ENCODE measurements at regions not wholly inside any gene's neighbourhood (a gene's known extent, or its start where the extent isn't known, plus 50 kb on each side); places are given as distances from the start of the nearest gene placed in this dataset.
A peak's percentile ranks its signal among the peaks of the same experiment; 100 is the strongest.

GRCh38 chr4:177100307-177100706 is 209.4 kb upstream of the NEIL3 start:
- Histone ChIP-seq H3K36me3 (replicated peaks in 1 of 2; ENCODE audit: control insufficient read depth in 1 of 2, insufficient read depth in 2 of 2, low read length in 2 of 2) (no peaks in the 10 kb centered on the region), H3K9me3 (replicated peaks in 1 of 2; ENCODE audit: control insufficient read depth in 1 of 2, insufficient read depth in 1 of 2, low read length in 2 of 2) (no peaks in the 10 kb centered on the region), H3K27ac (ENCODE audit: low read depth in 1 of 2, low read length in 2 of 2) (no peak overlapping the region), H3K4me3 (replicated peaks in 1 of 3; ENCODE audit: low read depth in 2 of 3, low read length in 3 of 3) (no peak overlapping the region), H4K20me1 (ENCODE audit: insufficient read depth, low read length) (no peaks in the 10 kb centered on the region), H3K27me3 (ENCODE audit: control insufficient read depth in 2 of 2, insufficient read depth in 2 of 2, low read length in 2 of 2) (no peaks in the 10 kb centered on the region), H3K9ac (ENCODE audit: insufficient read depth, low read length, poor library complexity, severe bottlenecking) (no peak overlapping the region), H3K4me2 (replicated peaks; ENCODE audit: extremely low read depth, low read length, poor library complexity, severe bottlenecking) (no peak overlapping the region), H3K79me2 (ENCODE audit: insufficient read depth, low read length) (no peaks in the 10 kb centered on the region), H2AFZ (ENCODE audit: insufficient read depth, low read depth, low read length, poor library complexity, severe bottlenecking) (no peak overlapping the region), H3K4me1 (ENCODE audit: control insufficient read depth in 1 of 2, insufficient read depth in 2 of 2, low read length in 2 of 2) (no peaks in the 10 kb centered on the region)
- Mint-ChIP-seq H3K27me3 (ENCODE audit: low read depth in 3 of 3) (peaks cover 0 to 1% (median 0%) of the 10 kb centered on the region in 3 donors), H3K9me3 (peaks cover 0 to 4% (median 0%) of the 10 kb centered on the region in 7 donors), H3K27ac (peak overlapping the region in 1 of 7 donors; percentile 31), H3K4me3 (no peak overlapping the region), H3K36me3 (no peaks in the 10 kb centered on the region), H3K4me1 (no peaks in the 10 kb centered on the region)
- no CpG with 5 or more reads among the region's 3 CpGs for WGBS (ENCODE audit: insufficient coverage)
- TF ChIP-seq CTCF (IDR thresholded peaks at IDR 0.05): no peak
- no peak for DNase-seq
- intact Hi-C loops (cut with micrococcal nuclease): no loop called here

GRCh38 chr4:177103619-177104018 is 206.1 kb upstream of the NEIL3 start:
- Histone ChIP-seq H3K36me3 (replicated peaks in 1 of 2; ENCODE audit: control insufficient read depth in 1 of 2, insufficient read depth in 2 of 2, low read length in 2 of 2) (no peaks in the 10 kb centered on the region), H3K79me2 (ENCODE audit: insufficient read depth, low read length) (no peaks in the 10 kb centered on the region), H3K4me2 (replicated peaks; ENCODE audit: extremely low read depth, low read length, poor library complexity, severe bottlenecking) (no peak overlapping the region), H3K27ac (ENCODE audit: low read depth in 1 of 2, low read length in 2 of 2) (no peak overlapping the region), H3K4me3 (replicated peaks in 1 of 3; ENCODE audit: low read depth in 2 of 3, low read length in 3 of 3) (no peak overlapping the region), H2AFZ (ENCODE audit: insufficient read depth, low read depth, low read length, poor library complexity, severe bottlenecking) (no peak overlapping the region), H4K20me1 (ENCODE audit: insufficient read depth, low read length) (no peaks in the 10 kb centered on the region), H3K9me3 (replicated peaks in 1 of 2; ENCODE audit: control insufficient read depth in 1 of 2, insufficient read depth in 1 of 2, low read length in 2 of 2) (no peaks in the 10 kb centered on the region), H3K4me1 (ENCODE audit: control insufficient read depth in 1 of 2, insufficient read depth in 2 of 2, low read length in 2 of 2) (no peaks in the 10 kb centered on the region), H3K27me3 (ENCODE audit: control insufficient read depth in 2 of 2, insufficient read depth in 2 of 2, low read length in 2 of 2) (no peaks in the 10 kb centered on the region), H3K9ac (ENCODE audit: insufficient read depth, low read length, poor library complexity, severe bottlenecking) (no peak overlapping the region)
- H3K36me3 Mint-ChIP-seq: no peaks in the 10 kb centered on the region
- no peak overlapping the region for H3K27ac Mint-ChIP-seq
- H3K9me3 Mint-ChIP-seq: no peaks in the 10 kb centered on the region
- DNase-seq: no peak
- intact Hi-C loops (cut with micrococcal nuclease): no loop called here
- peaks cover 0 to 2% (median 0%) of the 10 kb centered on the region in 3 donors for H3K27me3 Mint-ChIP-seq (ENCODE audit: low read depth in 3 of 3)
- TF ChIP-seq CTCF (IDR thresholded peaks at IDR 0.05): no peak
- H3K4me1 Mint-ChIP-seq: no peaks in the 10 kb centered on the region
- H3K4me3 Mint-ChIP-seq: no peak overlapping the region

All from CD14-positive monocyte (primary cell).